ENCODE measurements at regions not wholly inside any gene's neighbourhood (a gene's known extent, or its start where the extent isn't known, plus 50 kb on each side); places are given as distances from the start of the nearest gene placed in this dataset.

- no peak for DNase-seq
- Histone ChIP-seq H3K4me3 (ENCODE audit: low read depth, low read length) (no peak overlapping the region), H3K36me3 (replicated peaks) (no peaks in the 10 kb centered on the region), H3K27me3 (replicated peaks) (no peaks in the 10 kb centered on the region), H3K27ac (no peak overlapping the region)
- in situ Hi-C loops (cut with HindIII; ENCODE audit: low pct_ligation_motif_present, low sequenced_read_pairs): no loop called here
- no peak for TF ChIP-seq CTCF (IDR thresholded peaks at IDR 0.05; ENCODE audit: low read depth, low read length, missing control alignments)
Observed at GRCh38 chr7:51452694-51453093, 136.1 kb upstream of the COBL start.

- Histone ChIP-seq H3K4me3 (ENCODE audit: low read depth, low read length) (no peak overlapping the region), H3K36me3 (replicated peaks) (no peaks in the 10 kb centered on the region), H3K27ac (no peak overlapping the region), H3K27me3 (replicated peaks) (no peaks in the 10 kb centered on the region)
- TF ChIP-seq CTCF (IDR thresholded peaks at IDR 0.05; ENCODE audit: low read depth, low read length, missing control alignments): no peak
- no peak for DNase-seq
- in situ Hi-C loops (cut with HindIII; ENCODE audit: low pct_ligation_motif_present, low sequenced_read_pairs): no loop called here
Observed at GRCh38 chr7:51451751-51452476, 135.3 kb upstream of the COBL start.

- in situ Hi-C loops (cut with HindIII; ENCODE audit: low pct_ligation_motif_present, low sequenced_read_pairs): no loop called here
- no peak overlapping the region for H3K4me3 ChIP-seq (ENCODE audit: low read depth, low read length)
- no peak overlapping the region for H3K27ac ChIP-seq
- no peak for TF ChIP-seq CTCF (IDR thresholded peaks at IDR 0.05; ENCODE audit: low read depth, low read length, missing control alignments)
- no peaks in the 10 kb centered on the region for H3K36me3 ChIP-seq (replicated peaks)
- no peaks in the 10 kb centered on the region for H3K27me3 ChIP-seq (replicated peaks)
- DNase-seq: no peak
Observed at GRCh38 chr7:51450541-51450940, 133.9 kb upstream of the COBL start.

- TF ChIP-seq CTCF (IDR thresholded peaks at IDR 0.05; ENCODE audit: low read depth, low read length, missing control alignments): no peak
- DNase-seq: no peak
- H3K27ac ChIP-seq: no peak overlapping the region
- in situ Hi-C loops (cut with HindIII; ENCODE audit: low pct_ligation_motif_present, low sequenced_read_pairs): no loop called here
- H3K4me3 ChIP-seq (ENCODE audit: low read depth, low read length): no peak overlapping the region
- H3K36me3 ChIP-seq (replicated peaks): no peaks in the 10 kb centered on the region
- no peaks in the 10 kb centered on the region for H3K27me3 ChIP-seq (replicated peaks)
Observed at GRCh38 chr7:51446785-51447184, 130.2 kb upstream of the COBL start.

- Histone ChIP-seq H3K4me3 (ENCODE audit: low read depth, low read length) (no peak overlapping the region), H3K36me3 (replicated peaks) (no peaks in the 10 kb centered on the region), H3K27ac (no peak overlapping the region), H3K27me3 (replicated peaks) (no peaks in the 10 kb centered on the region)
- DNase-seq: no peak
- in situ Hi-C loops (cut with HindIII; ENCODE audit: low pct_ligation_motif_present, low sequenced_read_pairs): no loop called here
- no peak for TF ChIP-seq CTCF (IDR thresholded peaks at IDR 0.05; ENCODE audit: low read depth, low read length, missing control alignments)
Observed at GRCh38 chr7:51446356-51446755, 129.7 kb upstream of the COBL start.

GRCh38 chr7:51444936-51445335 lies 128.3 kb upstream of the COBL start:
- Histone ChIP-seq H3K27ac (no peak overlapping the region), H3K4me3 (ENCODE audit: low read depth, low read length) (no peak overlapping the region), H3K36me3 (replicated peaks) (no peaks in the 10 kb centered on the region), H3K27me3 (replicated peaks) (no peaks in the 10 kb centered on the region)
- DNase-seq: no peak
- in situ Hi-C loops (cut with HindIII; ENCODE audit: low pct_ligation_motif_present, low sequenced_read_pairs): no loop called here
- TF ChIP-seq CTCF (IDR thresholded peaks at IDR 0.05; ENCODE audit: low read depth, low read length, missing control alignments): no peak

Data from brain microvascular endothelial cell (primary cell).